Ectodermal cell (in vitro differentiated cells): ENCODE measurements at regions not wholly inside any gene's neighbourhood (a gene's known extent, or its start where the extent isn't known, plus 50 kb on each side); places are given as distances from the start of the nearest gene placed in this dataset.

Experiments used
- H3K27ac ChIP-seq: 2 replicates; pipeline ENCODE4 v1.7.0; 2013; ENCODE audit warnings: mild to moderate bottlenecking, low read depth, low read length; ENCODE audit not compliant: insufficient read depth, poor library complexity, severe bottlenecking
- H3K27me3 ChIP-seq: 2 replicates; pipeline ENCODE4 v1.7.0; 2013; ENCODE audit warnings: mild to moderate bottlenecking, low read length; ENCODE audit not compliant: insufficient read depth, control insufficient read depth, poor library complexity, severe bottlenecking
- H3K36me3 ChIP-seq: one replicate; pipeline ENCODE4 v1.7.0; 2013; ENCODE audit warnings: low read length; ENCODE audit not compliant: control insufficient read depth, insufficient read depth
- H3K4me1 ChIP-seq: one replicate; pipeline ENCODE4 v1.7.0; 2013; ENCODE audit warnings: low read length; ENCODE audit not compliant: control insufficient read depth, insufficient read depth
- H3K4me3 ChIP-seq: 2 replicates; pipeline ENCODE4 v1.7.0; 2013; ENCODE audit warnings: low read depth, low read length, control low read depth; ENCODE audit not compliant: insufficient read depth
- H3K9me3 ChIP-seq: 2 replicates; pipeline ENCODE4 v1.7.0; 2013; ENCODE audit warnings: mild to moderate bottlenecking, low read length, moderate library complexity; ENCODE audit not compliant: control insufficient read depth
- WGBS, 2 experiments: methylation state at CpG; one replicate each; pipeline ENCODE4 v1.1.7; 2013; ENCODE audit warnings: missing lambda C conversion rate in 2 of 2; 5-methylcytosine and 5-hydroxymethylcytosine counted together

GRCh38 chr2:120558847-120559246, 176.8 kb upstream of the GLI2 start:
- Histone ChIP-seq H3K27me3 (peaks cover 22% of the 10 kb centered on the region), H3K4me3 (no peak overlapping the region), H3K9me3 (no peaks in the 10 kb centered on the region), H3K36me3 (no peaks in the 10 kb centered on the region), H3K4me1 (no peaks in the 10 kb centered on the region), H3K27ac (no peak overlapping the region)
- WGBS, 2 experiments = 91 to 92% methylated on average over 3 of the region's 3 CpGs

GRCh38 chr2:120559401-120559800, 176.3 kb upstream of the GLI2 start:
- Histone ChIP-seq H3K36me3 (no peaks in the 10 kb centered on the region), H3K27ac (no peak overlapping the region), H3K4me3 (no peak overlapping the region), H3K4me1 (no peaks in the 10 kb centered on the region), H3K9me3 (no peaks in the 10 kb centered on the region), H3K27me3 (peaks cover 17% of the 10 kb centered on the region)
- WGBS, 2 experiments = 91 to 93% methylated on average over 5 of the region's 5 CpGs

GRCh38 chr2:120560330-120560729, 175.3 kb upstream of the GLI2 start:
- no peak overlapping the region for H3K27ac ChIP-seq
- H3K36me3 ChIP-seq = no peaks in the 10 kb centered on the region
- H3K4me3 ChIP-seq = no peak overlapping the region
- H3K27me3 ChIP-seq = peaks cover 12% of the 10 kb centered on the region
- H3K9me3 ChIP-seq = no peaks in the 10 kb centered on the region
- peaks cover 3% of the 10 kb centered on the region for H3K4me1 ChIP-seq
- 82 to 87% methylated on average over 6 of the region's 6 CpGs for WGBS, 2 experiments

GRCh38 chr2:120561379-120562035, 174.2 kb upstream of the GLI2 start:
- Histone ChIP-seq H3K9me3 (no peaks in the 10 kb centered on the region), H3K27me3 (peaks cover 10% of the 10 kb centered on the region), H3K27ac (no peak overlapping the region), H3K4me3 (no peak overlapping the region), H3K36me3 (no peaks in the 10 kb centered on the region), H3K4me1 (peaks cover 3% of the 10 kb centered on the region)
- WGBS, 2 experiments = 84 to 85% methylated on average over 11 of the region's 11 CpGs

- peaks cover 9% of the 10 kb centered on the region for H3K27me3 ChIP-seq
- H3K27ac ChIP-seq = no peak overlapping the region
- H3K9me3 ChIP-seq = no peaks in the 10 kb centered on the region
- no peak overlapping the region for H3K4me3 ChIP-seq
- no peaks in the 10 kb centered on the region for H3K36me3 ChIP-seq
- peaks cover 3% of the 10 kb centered on the region for H3K4me1 ChIP-seq
- WGBS, 2 experiments = 90 to 92% methylated on average over 18 of the region's 18 CpGs
These were observed 173.3 kb upstream of the GLI2 start for GRCh38 chr2:120562218-120563005.

- Histone ChIP-seq H3K4me3 (no peak overlapping the region), H3K4me1 (peaks cover 3% of the 10 kb centered on the region), H3K9me3 (no peaks in the 10 kb centered on the region), H3K27me3 (peaks cover 9% of the 10 kb centered on the region), H3K36me3 (no peaks in the 10 kb centered on the region), H3K27ac (no peak overlapping the region)
- 84 to 92% methylated on average over 2 of the region's 2 CpGs for WGBS, 2 experiments
These were observed 172.1 kb upstream of the GLI2 start for GRCh38 chr2:120563616-120564015.

DNA sequence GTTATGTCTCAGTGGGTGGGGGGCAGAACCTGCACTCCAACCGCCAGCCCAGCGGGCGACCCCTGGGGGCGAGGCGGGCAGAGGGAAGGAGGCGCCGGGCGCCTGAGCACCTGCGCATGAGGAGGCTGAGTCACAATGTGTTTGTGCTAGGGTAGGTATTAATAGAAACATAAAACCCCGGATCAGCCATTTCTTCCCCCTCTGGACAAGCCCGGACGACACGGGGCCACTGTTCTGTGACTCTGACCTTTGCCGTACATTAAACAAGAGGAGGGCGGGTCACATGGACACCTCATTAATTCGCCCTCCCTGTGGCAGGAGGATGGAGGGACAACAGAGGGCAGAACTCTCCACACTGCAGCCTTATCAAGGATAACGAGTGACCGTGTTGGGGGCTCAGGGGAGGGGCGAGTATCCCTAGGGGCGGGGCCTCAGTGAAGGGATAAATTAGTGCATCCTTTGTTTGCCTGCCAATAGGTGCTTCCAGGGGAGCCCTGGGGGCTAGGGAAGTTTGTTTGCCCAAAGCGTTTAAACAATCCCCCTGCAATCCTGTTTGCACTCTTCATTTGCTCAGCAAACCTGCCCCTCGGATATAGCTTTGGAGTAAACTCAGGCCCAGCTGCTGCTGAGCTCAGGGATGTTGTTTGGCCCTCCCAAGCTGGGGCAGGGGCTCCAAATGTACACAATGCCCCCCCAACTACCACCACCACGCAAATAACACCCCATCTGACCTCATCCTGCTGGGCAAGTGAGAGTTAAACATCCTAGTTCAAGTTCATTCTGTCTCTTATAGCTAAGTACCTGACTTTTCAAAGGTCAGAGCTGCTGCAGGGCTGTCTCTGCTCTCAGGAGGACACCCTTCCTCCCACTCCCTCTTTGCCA, 171.2 kb upstream of the GLI2 start:
- Histone ChIP-seq H3K9me3 (no peaks in the 10 kb centered on the region), H3K4me3 (no peak overlapping the region), H3K4me1 (peaks cover 3% of the 10 kb centered on the region), H3K27ac (no peak overlapping the region), H3K27me3 (peaks cover 9% of the 10 kb centered on the region), H3K36me3 (no peaks in the 10 kb centered on the region)
- 60 to 62% methylated on average over 23 of the region's 23 CpGs for WGBS, 2 experiments

- Histone ChIP-seq H3K9me3 (no peaks in the 10 kb centered on the region), H3K4me1 (peaks cover 7% of the 10 kb centered on the region), H3K27me3 (peaks cover 9% of the 10 kb centered on the region), H3K27ac (no peak overlapping the region), H3K4me3 (no peak overlapping the region), H3K36me3 (no peaks in the 10 kb centered on the region)
- 80 to 84% methylated on average over 8 of the region's 8 CpGs for WGBS, 2 experiments
These were observed 170.6 kb upstream of the GLI2 start for GRCh38 chr2:120565095-120565460.

DNA sequence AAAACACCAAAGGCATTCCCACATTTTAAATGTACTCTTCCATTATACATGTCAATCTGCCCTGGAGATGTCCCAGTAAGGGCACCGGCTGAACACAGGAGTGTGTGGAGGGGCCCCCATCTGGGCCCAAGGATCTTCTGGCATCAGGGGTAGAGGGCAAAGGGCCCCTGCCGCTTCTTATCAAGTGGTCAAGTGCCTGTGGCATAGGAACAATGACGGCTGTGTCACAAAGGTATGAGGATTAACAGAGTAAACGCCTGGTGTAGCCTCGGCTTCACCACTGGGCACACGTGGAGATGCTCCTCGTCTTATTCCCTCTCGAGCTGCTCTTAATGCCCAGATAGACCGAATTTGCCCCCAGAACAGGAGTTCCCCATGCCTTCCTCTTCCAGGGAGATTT, 169.7 kb upstream of the GLI2 start:
- H3K27me3 ChIP-seq = peaks cover 7% of the 10 kb centered on the region
- H3K4me3 ChIP-seq = no peak overlapping the region
- H3K27ac ChIP-seq = no peak overlapping the region
- H3K4me1 ChIP-seq = peaks cover 8% of the 10 kb centered on the region
- no peaks in the 10 kb centered on the region for H3K36me3 ChIP-seq
- 90% methylated on average over 9 of the region's 9 CpGs for whole genome bisulfite sequencing, 2 experiments
- H3K9me3 ChIP-seq = no peaks in the 10 kb centered on the region
